Heart left ventricle (tissue), 16 donors: ENCODE measurements at regions not wholly inside any gene's neighbourhood (a gene's known extent, or its start where the extent isn't known, plus 50 kb on each side); places are given as distances from the start of the nearest gene placed in this dataset.

Source experiments
- ATAC-seq, 4 donors: fragments of 200-7000 bp; cut with Tn5 transposase; one replicate each; pipeline ENCODE4 v1.9.1; 2020 to 2022; ENCODE audit warnings: moderate library complexity in 4 of 4, mild to moderate bottlenecking in 3 of 4, moderate number of reproducible peaks in 1 of 4
- DNase-seq, 5 donors: peaks; one replicate each; pipeline ENCODE4 v3.0.0-alpha.2; 2020
- H3K27ac ChIP-seq, 12 donors: fragments of 200-600 bp; sonication (generic) in 4 of 12; one replicate each; pipeline versions ENCODE4 v1.5.0 to v1.8.0; 2016 to 2022; ENCODE audit warnings: mild to moderate bottlenecking in 2 of 12
- H3K27me3 ChIP-seq, 9 donors: fragments of 200-600 bp; sonication (generic) in 2 of 9; one replicate each; pipeline versions ENCODE4 v1.5.1 to v1.8.0; 2016 to 2022; ENCODE audit warnings: mild to moderate bottlenecking in 3 of 9
- H3K36me3 ChIP-seq, 9 donors: fragments of 200-600 bp; sonication (generic) in 2 of 9; one replicate each; pipeline versions ENCODE4 v1.5.0 to v1.8.0; 2018 to 2022; ENCODE audit warnings: mild to moderate bottlenecking in 2 of 9
- H3K4me1 ChIP-seq, 12 donors: fragments of 200-600 bp; sonication (generic) in 4 of 12; one replicate each; pipeline versions ENCODE4 v1.5.0 to v1.8.0; 2016 to 2022; ENCODE audit warnings: mild to moderate bottlenecking in 3 of 12
- H3K4me3 ChIP-seq, 12 donors: fragments of 200-600 bp; sonication (generic) in 4 of 12; one replicate each; pipeline versions ENCODE4 v1.5.0 to v1.8.0; 2017 to 2022; ENCODE audit warnings: mild to moderate bottlenecking in 9 of 12, moderate library complexity in 4 of 12
- H3K9me3 ChIP-seq, 12 donors: fragments of 200-600 bp; sonication (generic) in 4 of 12; one replicate each; pipeline versions ENCODE4 v1.5.0 to v1.8.0; 2016 to 2022; ENCODE audit warnings: mild to moderate bottlenecking in 1 of 12
- CTCF ChIP-seq, 12 donors: fragments of 200-600 bp; sonication (generic) in 4 of 12; IDR thresholded peaks; one replicate each; pipeline versions ENCODE4 v1.5.0 to v1.8.0; 2018 to 2022; ENCODE audit warnings: antibody characterized with exemption in 12 of 12, mild to moderate bottlenecking in 5 of 12
- POLR2A ChIP-seq, 2 donors: fragments of 450-650 bp; IDR thresholded peaks; one replicate each; pipeline ENCODE4 v1.6.1; 2017; ENCODE audit warnings: antibody characterized with exemption in 2 of 2, mild to moderate bottlenecking in 2 of 2, moderate library complexity in 2 of 2
- WGBS, 4 donors: extraction: QIAGEN DNeasy Blood & Tissue Kit in 2 of 4; methylation state at CpG; one replicate each; pipeline versions ENCODE4 v1.1.5 to v1.1.7; 2013 to 2018; 5-methylcytosine and 5-hydroxymethylcytosine counted together
- intact Hi-C, 10 donors: fragments of 100-400 bp; cut with DNase I; formaldehyde crosslinking; loops; one replicate each; pipeline versions ENCODE4 v1.11.1 to v1.14.2; 2022
- donor health status: ischemic (EF 13 %, LVEDD 7.1; RV severe dilation, severe dysfunction).
- donor health status: healthy with polysubstance abuse.
- donor health status: DM: no; HTN: yes; CAD: no.
- donor health status: DM: no; HTN: no; CAD: no.
- donor health status: ischemic (EF 25% LVEDD 6.9; RV normal size, moderate dysfunction).
- donor health status: ischemic (EF 25% LVEDD 5.7; RV mildly dilated, moderate dysfunction).
- donor health status: healthy.
- donor health status: DM: yes; HTN: yes; CAD: no.
- donor health status: ischemic (EF 35%, LVEDD 5.7; RV mildly dilated, moderate dysfunction).
- donor health status: nonischemic (EF 11% LVEDD 7.7; RV severe dilation, severe dysfunction).
- donor health status: DM: yes; HTN: yes; CAD: no.
- donor health status: PGD.
- donor health status: ischemic (EF 29% LVEDD 5.4; RV normal size, mild dysfunction).
- donor health status: nonischemic (EF 23%, LVEDD 6.1; RV moderate dilation, normal function).

- Histone ChIP-seq H3K27me3 (no peaks in the 10 kb centered on the region), H3K4me1 (no peaks in the 10 kb centered on the region), H3K9me3 (peaks cover 0 to 2% (median 0%) of the 10 kb centered on the region in 12 donors), H3K27ac (no peak overlapping the region), H3K36me3 (no peaks in the 10 kb centered on the region), H3K4me3 (no peak overlapping the region)
- intact Hi-C loops, result no loop called here
- ATAC-seq (no peak), DNase-seq (no peak)
- 73 to 86% (median 82%) methylated on average over 2 of the region's 2 CpGs for WGBS, 4 donors
- TF ChIP-seq POLR2A (IDR thresholded peaks at IDR 0.05) (no peak), CTCF (IDR thresholded peaks at IDR 0.05) (no peak)
Measured at GRCh38 chr11:92128026-92128425, 96.6 kb upstream of the FAT3 start.

GRCh38 chr11:92125321-92125720 lies 99.3 kb upstream of the FAT3 start:
- Histone ChIP-seq H3K4me3 (no peak overlapping the region), H3K27ac (no peak overlapping the region), H3K27me3 (no peaks in the 10 kb centered on the region), H3K4me1 (no peaks in the 10 kb centered on the region), H3K36me3 (no peaks in the 10 kb centered on the region), H3K9me3 (peaks cover 0 to 6% (median 0%) of the 10 kb centered on the region in 12 donors)
- no peak for TF ChIP-seq CTCF (IDR thresholded peaks at IDR 0.05)
- TF ChIP-seq POLR2A (IDR thresholded peaks at IDR 0.05), result no peak
- intact Hi-C loops, result no loop called here
- DNase-seq (no peak), ATAC-seq (no peak)

- Histone ChIP-seq H3K27ac (no peak overlapping the region), H3K36me3 (no peaks in the 10 kb centered on the region), H3K4me3 (no peak overlapping the region), H3K27me3 (no peaks in the 10 kb centered on the region), H3K4me1 (no peaks in the 10 kb centered on the region), H3K9me3 (peaks cover 0 to 24% (median 3%) of the 10 kb centered on the region in 12 donors)
- 43 to 60% (median 54%) methylated on average over 1 of the region's 1 CpG for WGBS, 4 donors
- intact Hi-C loops, result no loop called here
- DNase-seq, result no peak
- ATAC-seq, result no peak
- no peak for TF ChIP-seq POLR2A (IDR thresholded peaks at IDR 0.05)
- no peak for TF ChIP-seq CTCF (IDR thresholded peaks at IDR 0.05)
Measured at GRCh38 chr11:92123540-92123939, 101.1 kb upstream of the FAT3 start.

GRCh38 chr11:92122561-92122960 lies 102.1 kb upstream of the FAT3 start:
- intact Hi-C loops, result no loop called here
- H3K36me3 ChIP-seq, result no peaks in the 10 kb centered on the region
- 52 to 69% (median 67%) methylated on average over 1 of the region's 1 CpG for WGBS, 4 donors
- H3K9me3 ChIP-seq, result peaks cover 0 to 28% (median 3%) of the 10 kb centered on the region in 12 donors
- no peak for DNase-seq
- TF ChIP-seq POLR2A (IDR thresholded peaks at IDR 0.05), result no peak
- no peak for TF ChIP-seq CTCF (IDR thresholded peaks at IDR 0.05)
- no peak overlapping the region for H3K27ac ChIP-seq
- H3K4me3 ChIP-seq, result no peak overlapping the region
- H3K4me1 ChIP-seq, result no peaks in the 10 kb centered on the region
- no peak for ATAC-seq
- H3K27me3 ChIP-seq, result no peaks in the 10 kb centered on the region
